ENCODE measurements at regions not wholly inside any gene's neighbourhood (a gene's known extent, or its start where the extent isn't known, plus 50 kb on each side); places are given as distances from the start of the nearest gene placed in this dataset.

GRCh38 chr2:7411691-7412090 lies 494.5 kb downstream of the RNF144A start:
- DNase-seq (ENCODE audit: extremely low spot score) = no peak
- POLR2A ChIA-PET = no interaction called here
- CTCF ChIA-PET = no interaction called here

DNA sequence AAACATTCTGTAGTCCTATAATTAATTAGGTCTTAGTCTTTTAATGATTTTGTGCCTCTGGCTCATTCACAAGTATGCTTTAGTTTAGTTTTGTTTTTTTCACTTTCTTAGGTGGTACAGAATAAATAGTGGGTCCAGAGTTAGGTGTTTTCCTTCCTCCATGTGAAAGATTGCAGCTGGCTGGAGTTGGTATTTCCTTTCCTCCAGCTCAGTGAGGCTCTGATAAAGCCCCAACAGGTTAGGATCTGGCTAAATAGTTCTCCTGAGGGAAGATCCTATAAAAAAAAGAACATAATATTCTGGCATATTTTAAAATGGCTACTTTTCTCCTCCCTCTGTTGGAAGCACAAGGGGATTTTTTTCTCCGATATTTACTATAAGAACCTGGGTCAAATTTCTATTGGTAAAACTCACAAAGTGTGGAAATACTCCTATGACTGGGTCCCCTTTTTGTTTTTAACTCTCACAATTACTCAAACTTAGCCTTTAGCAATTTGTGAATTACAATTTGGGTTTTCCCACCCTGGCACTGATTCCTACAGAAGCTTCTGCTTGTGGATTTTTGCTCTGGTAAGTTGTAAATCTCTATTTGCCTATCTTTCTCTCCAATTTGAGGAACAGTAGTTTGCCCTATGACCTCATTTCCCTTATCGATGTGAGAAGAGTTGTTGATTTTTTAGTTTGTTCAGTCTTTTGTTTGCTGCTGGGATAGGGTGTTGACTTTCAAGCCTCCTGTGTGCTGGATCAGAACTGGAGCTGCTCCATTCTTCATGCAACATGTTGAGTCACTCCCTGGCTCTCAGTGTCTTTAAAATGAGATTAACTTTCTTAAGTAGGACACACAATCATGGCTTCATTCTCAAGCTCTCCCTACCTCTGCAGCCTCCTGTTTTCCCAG lies 500.9 kb downstream of the RNF144A start:
- no peak for DNase-seq (ENCODE audit: extremely low spot score)
- TF ChIP-seq CTCF (IDR thresholded peaks at IDR 0.05; ENCODE audit: control extremely low read depth, extremely low read depth, low read depth, missing control alignments) = no peak
- ChIA-PET POLR2A (no interaction called here), CTCF (interaction anchor here (0.7 to 3.5 kb wide), 2 partner anchors 9 to 10 kb away, joined by 3 to 15 read pairs; no protein-coding TSS in a partner anchor)

More at GRCh38 chr2:7411691-7412090, 494.5 kb downstream of the RNF144A start:
- TF ChIP-seq CTCF (IDR thresholded peaks at IDR 0.05; ENCODE audit: control extremely low read depth, extremely low read depth, low read depth, missing control alignments) = no peak

DNA sequence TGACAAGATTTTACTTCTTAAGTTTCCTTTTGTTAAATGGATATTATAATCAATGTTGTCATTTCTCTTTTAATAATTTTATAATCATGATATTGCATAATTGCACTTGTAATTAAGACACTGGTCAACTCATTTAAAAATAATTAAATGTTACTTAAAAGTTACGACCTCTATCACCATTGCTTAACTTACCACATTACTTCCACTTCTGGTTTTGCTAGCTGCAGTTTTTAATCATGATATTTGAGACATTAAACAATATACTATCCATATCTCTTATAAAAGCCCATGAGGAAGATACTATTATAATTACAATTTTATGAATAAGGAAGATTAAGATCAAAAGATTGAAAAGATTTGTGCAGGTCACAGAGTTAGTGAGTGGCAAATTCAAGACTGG lies 502.0 kb downstream of the RNF144A start:
- ChIA-PET CTCF (interaction anchor here (3.5 kb wide), 1 partner anchor 8 kb away, joined by 15 read pairs; no protein-coding TSS in a partner anchor), POLR2A (no interaction called here)
- TF ChIP-seq CTCF (IDR thresholded peaks at IDR 0.05; ENCODE audit: control extremely low read depth, extremely low read depth, low read depth, missing control alignments) = no peak
- DNase-seq (ENCODE audit: extremely low spot score) = no peak

DNA sequence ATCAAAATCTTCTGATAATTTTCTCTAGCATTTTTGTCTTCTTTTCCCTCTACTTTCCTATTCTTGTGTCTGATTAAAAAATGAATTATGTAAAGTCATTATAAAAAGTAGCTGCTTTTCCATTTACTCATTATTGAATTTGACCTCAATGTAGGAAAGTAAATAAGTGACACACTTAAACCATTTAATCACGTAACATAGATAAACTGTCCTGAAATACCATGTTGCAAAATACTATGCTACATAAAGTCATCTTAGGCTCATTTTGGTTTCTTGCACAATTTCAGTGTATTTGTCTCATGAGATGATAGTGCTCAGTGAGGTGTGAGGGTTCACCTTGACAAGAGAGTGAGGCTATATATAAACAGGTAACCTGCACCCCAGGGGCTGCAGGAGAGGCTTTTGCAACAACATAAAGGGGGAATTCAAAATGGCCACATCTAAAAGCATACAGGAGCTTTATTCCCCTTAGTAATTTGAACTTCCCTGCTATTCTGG lies 502.7 kb downstream of the RNF144A start:
- ChIA-PET POLR2A (no interaction called here), CTCF (interaction anchor here (3.5 kb wide), 1 partner anchor 7 kb away, joined by 15 read pairs; no protein-coding TSS in a partner anchor)
- TF ChIP-seq CTCF (IDR thresholded peaks at IDR 0.05; ENCODE audit: control extremely low read depth, extremely low read depth, low read depth, missing control alignments) = no peak
- no peak for DNase-seq (ENCODE audit: extremely low spot score)

GRCh38 chr2:7420530-7420929 lies 503.3 kb downstream of the RNF144A start:
- POLR2A ChIA-PET = no interaction called here
- CTCF ChIA-PET = no interaction called here

GRCh38 chr2:7424481-7424880 lies 507.3 kb downstream of the RNF144A start:
- ChIA-PET POLR2A (interaction anchor here (0.6 kb wide), 1 partner anchor 1257 kb away, joined by 5 read pairs; no protein-coding TSS in a partner anchor), CTCF (interaction anchor here (1.2 to 1.6 kb wide), 2 partner anchors 1263 to 1268 kb away, joined by 4 read pairs; no protein-coding TSS in a partner anchor)
- TF ChIP-seq CTCF (IDR thresholded peaks at IDR 0.05; ENCODE audit: control extremely low read depth, extremely low read depth, low read depth, missing control alignments) = no peak
- DNase-seq (ENCODE audit: extremely low spot score) = no peak

More at GRCh38 chr2:7420530-7420929, 503.3 kb downstream of the RNF144A start:
- DNase-seq (ENCODE audit: extremely low spot score) = no peak
- TF ChIP-seq CTCF (IDR thresholded peaks at IDR 0.05; ENCODE audit: control extremely low read depth, extremely low read depth, low read depth, missing control alignments) = no peak
